ENCODE measurements at regions not wholly inside any gene's neighbourhood (a gene's known extent, or its start where the extent isn't known, plus 50 kb on each side); places are given as distances from the start of the nearest gene placed in this dataset.

DNA sequence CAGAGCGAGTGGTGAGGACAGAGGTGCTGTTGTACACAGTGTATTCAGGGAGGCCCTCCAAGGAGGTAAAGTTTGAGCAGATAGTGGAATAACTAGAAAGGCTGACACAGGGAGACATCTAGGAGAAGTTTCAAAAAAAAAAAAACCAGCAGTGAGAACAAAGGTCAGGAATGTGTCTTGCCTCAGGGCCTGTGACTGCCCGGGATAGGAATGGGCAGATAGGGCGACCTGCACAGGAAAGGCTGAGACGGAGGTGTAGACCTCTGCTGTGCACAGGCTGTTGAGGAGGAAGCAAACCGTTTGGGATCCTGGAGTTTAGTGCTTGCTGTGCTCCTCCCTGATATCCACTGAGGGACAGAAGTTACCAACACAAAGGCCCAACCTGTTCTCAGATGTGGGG lies 406.5 kb upstream of the B3GAT1 start:
- H3K4me1 ChIP-seq (replicated peaks): no peaks in the 10 kb centered on the region
- DNase-seq (ENCODE audit: low spot score): no peak
- no peak overlapping the region for H3K27ac ChIP-seq
- no peak for TF ChIP-seq POLR2A (IDR thresholded peaks at IDR 0.05)
- TF ChIP-seq, protein P1, sequence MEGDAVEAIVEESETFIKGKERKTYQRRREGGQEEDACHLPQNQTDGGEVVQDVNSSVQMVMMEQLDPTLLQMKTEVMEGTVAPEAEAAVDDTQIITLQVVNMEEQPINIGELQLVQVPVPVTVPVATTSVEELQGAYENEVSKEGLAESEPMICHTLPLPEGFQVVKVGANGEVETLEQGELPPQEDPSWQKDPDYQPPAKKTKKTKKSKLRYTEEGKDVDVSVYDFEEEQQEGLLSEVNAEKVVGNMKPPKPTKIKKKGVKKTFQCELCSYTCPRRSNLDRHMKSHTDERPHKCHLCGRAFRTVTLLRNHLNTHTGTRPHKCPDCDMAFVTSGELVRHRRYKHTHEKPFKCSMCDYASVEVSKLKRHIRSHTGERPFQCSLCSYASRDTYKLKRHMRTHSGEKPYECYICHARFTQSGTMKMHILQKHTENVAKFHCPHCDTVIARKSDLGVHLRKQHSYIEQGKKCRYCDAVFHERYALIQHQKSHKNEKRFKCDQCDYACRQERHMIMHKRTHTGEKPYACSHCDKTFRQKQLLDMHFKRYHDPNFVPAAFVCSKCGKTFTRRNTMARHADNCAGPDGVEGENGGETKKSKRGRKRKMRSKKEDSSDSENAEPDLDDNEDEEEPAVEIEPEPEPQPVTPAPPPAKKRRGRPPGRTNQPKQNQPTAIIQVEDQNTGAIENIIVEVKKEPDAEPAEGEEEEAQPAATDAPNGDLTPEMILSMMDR (IDR thresholded peaks at IDR 0.05): no peak
- no peak for TF ChIP-seq POLR2AphosphoS5 (IDR thresholded peaks at IDR 0.05)
- no peaks in the 10 kb centered on the region for H3K9me3 ChIP-seq
- H3K36me3 ChIP-seq: no peaks in the 10 kb centered on the region
- peaks cover 3% of the 10 kb centered on the region for H3K27me3 ChIP-seq (replicated peaks; ENCODE audit: insufficient read depth)
- WGBS: 36% methylated on average over 5 of the region's 5 CpGs
- intact Hi-C loops (cut with DNase I): no loop called here
- no peak overlapping the region for H3K4me3 ChIP-seq

DNA sequence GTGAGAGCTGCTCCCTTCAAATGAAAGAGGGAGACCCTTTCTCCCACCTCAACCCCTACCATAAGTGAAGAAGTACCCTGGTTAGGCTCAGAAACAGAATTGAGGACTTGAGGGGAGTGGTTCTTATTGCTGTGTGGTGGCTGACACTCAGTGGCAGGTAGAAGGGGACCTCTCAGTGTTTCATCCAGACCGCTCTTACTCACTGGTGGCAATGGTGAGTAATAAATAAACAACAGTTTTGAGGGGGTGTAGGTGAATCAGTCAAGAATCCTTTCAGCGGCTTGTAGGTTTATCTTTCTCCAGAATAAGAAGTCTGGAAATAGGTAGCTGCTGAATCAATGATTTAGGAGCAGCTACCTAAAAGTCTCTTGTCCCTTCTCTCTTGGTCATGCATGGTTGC lies 403.4 kb upstream of the B3GAT1 start:
- Histone ChIP-seq H3K9me3 (no peaks in the 10 kb centered on the region), H3K27me3 (replicated peaks; ENCODE audit: insufficient read depth) (no peaks in the 10 kb centered on the region), H3K4me1 (replicated peaks) (no peaks in the 10 kb centered on the region), H3K27ac (no peak overlapping the region), H3K36me3 (no peaks in the 10 kb centered on the region), H3K4me3 (no peak overlapping the region)
- TF ChIP-seq, protein P1 (IDR thresholded peaks at IDR 0.05): no peak
- TF ChIP-seq POLR2AphosphoS5 (IDR thresholded peaks at IDR 0.05): no peak
- TF ChIP-seq POLR2A (IDR thresholded peaks at IDR 0.05): no peak
- WGBS: 95% methylated on average over 2 of the region's 2 CpGs
- DNase-seq (ENCODE audit: low spot score): no peak
- intact Hi-C loops (cut with DNase I): no loop called here

DNA sequence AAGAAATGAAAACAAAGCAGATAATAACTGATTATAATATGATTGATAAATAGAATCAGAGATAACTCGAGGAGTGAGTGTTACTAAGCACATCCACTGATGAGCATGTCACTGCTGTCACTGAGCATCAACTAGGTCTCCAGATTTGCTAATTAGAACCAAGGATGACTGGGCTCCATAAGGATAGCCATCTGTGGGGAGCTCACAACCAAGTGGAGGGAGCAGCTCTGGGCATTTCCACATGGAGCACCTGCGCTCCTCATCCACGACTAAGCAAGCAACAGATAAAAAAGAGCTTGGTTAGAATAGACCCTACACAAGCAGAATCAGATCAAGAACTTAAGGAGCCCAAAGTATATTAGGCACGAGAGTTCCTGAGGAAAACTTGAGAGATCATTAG lies 396.0 kb upstream of the B3GAT1 start:
- H3K9me3 ChIP-seq: no peaks in the 10 kb centered on the region
- H3K36me3 ChIP-seq: no peaks in the 10 kb centered on the region
- no peak for TF ChIP-seq POLR2A (IDR thresholded peaks at IDR 0.05)
- TF ChIP-seq, protein P1 (IDR thresholded peaks at IDR 0.05): no peak
- no peak for TF ChIP-seq POLR2AphosphoS5 (IDR thresholded peaks at IDR 0.05)
- no peak overlapping the region for H3K27ac ChIP-seq
- no peaks in the 10 kb centered on the region for H3K4me1 ChIP-seq (replicated peaks)
- intact Hi-C loops (cut with DNase I): loop anchor here (10.0 kb wide), 1 partner anchor 393 kb away; the partner anchor contains the start of gene B3GAT1
- H3K27me3 ChIP-seq (replicated peaks; ENCODE audit: insufficient read depth): peaks cover 3% of the 10 kb centered on the region
- H3K4me3 ChIP-seq: no peak overlapping the region
- WGBS: 77% methylated on average over 4 of the region's 4 CpGs
- DNase-seq (ENCODE audit: low spot score): no peak

DNA sequence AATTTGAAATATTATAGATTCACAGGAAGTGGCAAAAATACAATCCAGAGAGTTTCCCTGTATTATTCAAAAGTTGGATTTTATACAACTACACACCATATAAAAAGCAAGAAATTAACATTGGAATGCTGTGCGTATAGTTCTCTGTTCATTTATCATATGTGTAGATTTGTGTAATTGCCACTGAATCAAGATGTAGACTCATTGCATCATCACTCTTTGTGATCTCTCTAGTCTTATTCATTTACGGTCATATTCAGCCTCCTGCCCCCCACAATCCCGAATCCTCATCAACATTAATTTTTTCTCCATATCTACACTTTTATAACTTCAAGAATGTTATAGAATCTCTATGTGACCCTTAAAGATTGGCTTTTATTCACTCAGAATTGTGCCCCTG lies 390.6 kb upstream of the B3GAT1 start:
- 75% methylated on average over 3 of the region's 3 CpGs for WGBS
- no peaks in the 10 kb centered on the region for H3K4me1 ChIP-seq (replicated peaks)
- H3K4me3 ChIP-seq: no peak overlapping the region
- DNase-seq (ENCODE audit: low spot score): no peak
- H3K27me3 ChIP-seq (replicated peaks; ENCODE audit: insufficient read depth): peaks cover 5% of the 10 kb centered on the region
- H3K36me3 ChIP-seq: no peaks in the 10 kb centered on the region
- no peak overlapping the region for H3K27ac ChIP-seq
- TF ChIP-seq POLR2AphosphoS5 (IDR thresholded peaks at IDR 0.05): no peak
- TF ChIP-seq, protein P1 (IDR thresholded peaks at IDR 0.05): no peak
- no peak for TF ChIP-seq POLR2A (IDR thresholded peaks at IDR 0.05)
- H3K9me3 ChIP-seq: no peaks in the 10 kb centered on the region
- intact Hi-C loops (cut with DNase I): loop anchor here (10.0 kb wide), 1 partner anchor 388 kb away; the partner anchor contains the start of gene B3GAT1

DNA sequence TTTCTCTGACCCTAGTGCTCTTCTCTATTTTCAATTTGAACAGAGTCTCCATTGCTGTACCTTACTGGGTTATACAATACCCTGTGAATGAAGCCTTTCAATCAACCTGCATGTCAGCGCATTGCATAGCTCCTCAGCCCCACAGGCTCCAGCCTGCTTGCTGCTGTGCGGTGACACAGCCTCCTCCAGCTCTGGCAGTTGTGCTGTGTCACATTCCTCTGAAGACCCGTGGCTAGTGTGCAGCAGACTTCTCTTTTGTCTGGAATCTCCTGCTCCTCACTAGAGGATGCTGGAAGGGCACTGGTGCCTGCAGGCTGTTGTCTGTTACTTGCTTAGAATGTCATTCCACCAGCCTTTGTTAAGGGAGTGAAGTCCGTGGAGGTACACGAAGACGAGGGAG lies 390.1 kb upstream of the B3GAT1 start:
- DNase-seq (ENCODE audit: low spot score): no peak
- Histone ChIP-seq H3K36me3 (no peaks in the 10 kb centered on the region), H3K27ac (no peak overlapping the region), H3K4me1 (replicated peaks) (no peaks in the 10 kb centered on the region), H3K9me3 (no peaks in the 10 kb centered on the region), H3K27me3 (replicated peaks; ENCODE audit: insufficient read depth) (peaks cover 5% of the 10 kb centered on the region), H3K4me3 (no peak overlapping the region)
- WGBS: 28% methylated on average over 6 of the region's 6 CpGs
- no peak for TF ChIP-seq POLR2AphosphoS5 (IDR thresholded peaks at IDR 0.05)
- TF ChIP-seq, protein P1 (IDR thresholded peaks at IDR 0.05): no peak
- TF ChIP-seq POLR2A (IDR thresholded peaks at IDR 0.05): no peak
- intact Hi-C loops (cut with DNase I): loop anchor here (10.0 kb wide), 1 partner anchor 387 kb away; the partner anchor contains the start of gene B3GAT1

Data from prostate gland (tissue), 2 donors.